GM18520 (cell line): ENCODE measurements at regions not wholly inside any gene's neighbourhood (a gene's known extent, or its start where the extent isn't known, plus 50 kb on each side); places are given as distances from the start of the nearest gene placed in this dataset.

Experiments used
- ATAC-seq: cut with Tn5 transposase; IDR thresholded peaks from one replicate; pipeline ENCODE4 v1.9.1; 2021; ENCODE audit not compliant: unreplicated experiment

DNA sequence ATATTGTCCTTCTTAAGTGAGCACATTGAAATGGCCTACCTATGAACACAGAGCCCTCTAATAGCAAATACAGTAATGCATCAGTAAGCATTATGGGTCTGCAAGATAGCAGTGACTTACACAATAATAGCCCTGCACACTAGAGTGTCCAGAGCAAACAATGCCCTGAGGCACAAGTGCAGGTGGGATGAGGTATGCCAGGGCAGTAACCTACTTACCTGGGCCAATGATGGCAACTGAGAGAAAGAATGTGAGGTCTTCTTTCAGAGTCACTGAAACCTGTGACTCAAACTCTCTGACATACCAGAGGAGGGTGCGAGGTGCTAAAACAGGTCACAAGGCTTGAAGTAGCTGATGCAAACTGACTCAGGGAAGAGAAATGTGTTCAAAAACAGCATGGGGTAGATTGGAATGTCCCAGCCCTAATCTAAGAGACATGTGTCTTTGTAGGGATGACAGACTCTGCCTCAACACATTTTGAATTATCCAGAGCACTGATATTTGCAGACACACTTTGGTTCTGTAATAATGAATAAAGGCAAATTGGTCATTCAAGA lies 168.5 kb upstream of the RUNX1 start:
- no peak for ATAC-seq

DNA sequence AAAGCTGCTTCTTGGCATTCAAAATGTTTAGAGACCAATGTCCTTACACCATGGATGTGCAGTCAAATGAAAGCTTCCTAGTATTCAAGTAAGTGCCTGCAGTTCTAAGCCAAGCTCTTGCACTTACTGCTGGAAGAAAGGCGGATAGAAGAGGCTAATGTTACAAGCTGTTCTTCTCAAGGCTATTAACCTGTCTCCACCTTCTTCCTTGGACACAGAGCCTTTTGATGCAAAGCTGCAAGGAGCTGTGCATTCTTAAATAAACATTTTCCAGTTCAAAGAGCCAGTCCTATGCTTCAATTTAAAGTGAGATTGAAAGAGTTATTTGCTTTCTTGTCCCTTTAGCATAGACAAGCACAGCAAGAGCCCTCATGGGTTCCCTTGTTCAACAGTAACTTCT lies 167.9 kb upstream of the RUNX1 start:
- no peak for ATAC-seq

DNA sequence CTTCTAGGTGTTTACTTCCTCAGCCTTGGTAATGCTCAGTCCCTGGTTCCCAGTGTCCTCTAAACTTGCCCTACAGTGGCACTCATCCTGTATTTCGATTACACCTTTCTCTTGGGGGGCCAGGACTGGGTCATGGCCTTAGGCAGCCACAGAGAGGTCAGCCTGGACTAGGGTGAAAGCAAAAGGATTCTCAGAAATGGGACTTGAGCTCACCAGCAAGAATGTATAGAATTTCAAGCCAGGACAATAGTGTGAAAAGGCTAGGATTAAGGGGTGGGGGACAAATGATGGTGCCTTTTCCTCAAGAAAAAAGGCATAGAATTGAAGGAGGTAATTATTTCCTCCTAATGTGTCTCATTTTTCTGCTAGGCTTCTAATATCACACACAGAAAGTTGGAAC lies 166.8 kb upstream of the RUNX1 start:
- ATAC-seq, result no peak

DNA sequence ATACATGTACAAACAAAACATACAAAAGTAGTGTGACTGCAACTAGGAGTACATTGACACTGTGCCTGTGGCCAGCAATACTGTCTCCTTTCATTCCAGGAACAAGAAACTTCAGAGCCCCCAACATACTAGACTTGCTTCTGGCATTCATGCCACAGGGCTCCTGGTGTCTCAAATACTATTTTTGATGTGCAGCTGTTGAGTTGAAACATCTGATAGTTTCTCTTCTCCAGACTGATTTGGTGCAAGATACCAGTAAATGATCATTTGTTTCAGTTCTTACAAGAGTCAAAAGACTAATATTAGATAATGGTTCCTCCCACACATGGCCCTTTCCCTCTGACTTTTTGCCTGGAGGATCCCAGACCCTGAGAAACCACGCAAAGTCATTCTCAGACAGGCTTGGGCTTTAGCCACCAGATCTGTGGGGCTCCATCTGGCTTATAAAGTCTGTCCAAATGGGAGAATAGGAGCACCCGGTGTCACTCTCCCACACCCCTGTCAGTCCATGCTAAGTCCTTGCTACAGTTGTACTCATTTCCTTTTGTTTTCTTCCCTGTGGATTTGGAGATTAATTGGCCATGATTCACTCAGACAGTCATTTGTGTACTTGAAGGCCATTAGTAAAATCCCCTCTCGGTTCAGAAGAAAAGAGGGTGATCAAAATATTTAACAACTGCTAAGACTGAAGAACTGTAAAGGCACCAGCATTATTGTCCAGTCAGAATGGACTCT lies 163.5 kb upstream of the RUNX1 start:
- no peak for ATAC-seq

DNA sequence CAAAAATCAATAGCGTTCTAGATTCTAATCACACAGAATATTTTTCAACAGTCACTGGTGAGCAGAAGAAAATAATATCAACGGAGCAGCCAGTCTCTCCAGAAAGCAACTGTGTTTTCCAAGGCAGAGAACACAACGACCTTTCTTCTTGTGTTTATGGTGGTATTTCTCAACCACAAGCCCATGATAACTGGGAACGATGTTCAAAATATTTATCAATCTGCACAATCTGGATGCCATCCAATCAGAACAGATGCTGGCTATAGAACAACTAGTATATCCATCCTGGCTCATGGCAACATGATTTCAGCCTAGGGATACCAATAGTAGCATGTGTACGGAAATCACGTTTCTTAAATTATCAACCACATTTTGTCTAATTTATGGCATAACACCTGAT lies 162.7 kb upstream of the RUNX1 start:
- ATAC-seq, result no peak

DNA sequence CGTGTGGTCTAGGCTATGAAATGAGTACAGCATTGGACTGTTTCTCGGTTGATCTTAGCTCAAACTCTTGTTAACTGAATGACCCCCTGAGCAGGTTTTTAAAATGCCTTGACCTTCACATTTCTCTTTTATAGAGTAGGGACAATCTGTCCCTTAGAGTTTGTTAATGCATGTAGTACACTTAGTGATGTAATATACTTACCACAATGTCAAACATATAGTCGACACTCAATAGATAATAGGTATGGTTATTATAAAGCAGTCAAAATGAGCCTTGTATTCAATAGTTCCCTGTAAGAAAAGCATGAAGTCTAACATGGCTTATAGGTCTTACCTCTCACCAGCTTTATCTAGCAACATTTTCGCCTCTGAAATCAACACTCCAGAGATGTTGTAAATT lies 161.0 kb upstream of the RUNX1 start:
- no peak for ATAC-seq

DNA sequence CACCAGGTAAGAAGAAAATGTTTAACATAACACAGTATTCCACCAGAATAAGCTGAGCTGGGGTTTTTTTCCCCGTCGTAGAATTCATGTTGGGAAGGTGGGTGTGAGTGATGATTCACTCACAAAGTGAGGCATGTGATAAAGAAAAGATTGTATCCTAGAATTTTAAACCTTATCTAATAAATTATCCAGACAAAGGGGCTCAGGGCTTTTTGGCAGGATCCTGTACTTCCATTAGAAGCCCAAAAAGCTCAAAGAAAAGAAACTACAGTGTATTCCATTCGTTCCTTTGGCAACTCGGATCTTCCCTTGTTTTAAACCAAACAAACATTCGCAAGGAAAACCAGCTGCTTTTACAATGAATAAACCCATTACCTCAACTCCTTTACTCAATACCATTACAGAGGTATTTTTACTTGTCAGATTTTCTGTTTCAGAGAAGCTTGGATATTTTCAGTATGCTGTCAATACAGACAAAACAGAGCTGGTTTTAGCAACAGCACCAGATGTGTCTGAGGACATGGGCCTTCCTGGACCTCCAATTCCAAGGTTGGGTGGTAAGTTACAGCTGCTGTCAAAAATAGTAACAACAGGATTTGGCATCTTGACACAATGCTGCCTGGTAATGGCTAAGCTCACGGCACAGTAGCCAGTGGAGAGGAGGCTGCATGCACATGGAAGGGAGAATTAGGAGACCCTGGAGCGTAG lies 159.9 kb upstream of the RUNX1 start:
- ATAC-seq, result no peak

DNA sequence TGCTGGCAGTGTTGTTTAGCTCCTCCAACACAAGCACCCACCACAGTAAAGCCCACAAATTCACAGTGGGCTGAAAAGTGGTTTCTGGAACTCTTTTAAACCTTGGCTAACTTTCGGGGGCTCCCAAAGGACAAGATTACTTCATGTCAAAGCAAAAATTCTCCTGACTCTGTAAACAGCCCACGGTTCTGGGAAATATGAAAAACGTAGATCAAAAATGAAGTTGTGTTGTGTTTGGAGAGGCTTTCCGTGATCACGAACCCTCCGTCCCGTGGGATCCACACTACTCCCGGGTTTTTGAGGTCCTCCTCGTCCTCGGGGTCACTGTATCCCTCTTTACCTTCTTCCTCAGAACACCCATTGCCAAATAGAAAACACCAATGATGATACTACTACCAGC lies 159.0 kb upstream of the RUNX1 start:
- no peak for ATAC-seq

DNA sequence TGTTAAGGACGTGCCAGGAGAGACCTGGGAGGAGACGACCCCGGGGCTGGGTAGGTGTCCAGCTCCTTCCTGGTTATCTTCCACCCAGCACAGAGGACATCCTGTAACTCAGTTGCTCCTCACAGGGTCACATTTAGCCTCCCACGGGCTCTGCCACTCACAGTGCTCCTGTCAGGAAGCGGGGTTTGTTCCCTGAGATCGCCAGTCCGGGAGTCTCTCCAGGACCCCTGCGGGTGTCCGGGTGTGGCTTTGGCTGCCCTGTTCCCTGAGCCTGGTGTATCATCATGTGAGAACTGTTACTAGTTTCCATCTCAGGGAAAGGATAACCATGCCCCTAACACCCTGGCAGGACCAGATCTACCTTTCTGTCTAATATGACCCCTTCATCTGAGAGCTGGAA lies 158.2 kb upstream of the RUNX1 start:
- ATAC-seq, result no peak

DNA sequence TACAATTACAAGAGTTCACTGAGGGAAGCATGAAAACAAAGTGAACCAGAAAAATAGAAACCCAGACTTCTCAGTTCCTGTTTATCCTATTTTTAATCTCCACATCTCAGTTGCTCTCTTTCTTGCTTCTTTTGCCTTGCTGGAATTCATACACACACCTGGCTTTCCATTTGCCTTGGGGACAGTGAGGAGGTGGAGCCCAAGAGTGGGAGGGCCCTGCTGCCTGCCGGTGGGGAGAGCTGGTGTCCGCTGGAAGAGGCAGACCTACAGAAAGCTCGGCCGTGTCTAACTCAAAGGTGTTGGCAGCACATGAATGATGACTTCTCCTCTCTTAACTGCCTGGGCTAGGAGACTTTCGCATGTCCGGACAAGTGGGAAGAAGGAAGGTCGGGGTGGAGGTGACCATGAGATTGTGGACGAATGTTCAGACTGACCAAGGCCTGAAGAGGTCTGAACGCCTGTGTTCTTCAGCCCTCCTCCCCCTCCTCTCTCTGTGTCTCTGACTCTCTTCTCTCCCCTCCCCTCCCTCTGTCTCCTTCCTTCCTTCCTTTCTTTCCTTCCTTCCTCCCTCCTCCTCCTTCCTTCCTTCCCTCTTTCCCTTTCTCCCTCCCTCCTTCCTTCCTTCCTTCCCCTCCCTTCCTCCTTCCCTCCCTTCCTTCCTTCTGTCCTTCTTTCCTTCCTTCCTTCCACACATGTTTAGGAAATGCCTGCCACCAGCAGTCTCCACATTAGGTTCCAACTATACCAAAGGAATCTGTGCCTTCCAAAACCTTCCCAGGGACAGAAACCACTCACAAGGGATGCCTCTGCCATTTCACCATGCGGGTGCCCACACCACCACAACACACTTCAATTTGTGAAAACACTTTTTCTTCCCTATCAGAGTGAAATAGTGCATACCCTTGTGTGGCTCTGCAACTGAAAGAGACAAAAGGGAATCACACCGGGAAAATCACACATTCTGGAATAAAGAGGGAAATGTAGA lies 157.3 kb upstream of the RUNX1 start:
- no peak for ATAC-seq

DNA sequence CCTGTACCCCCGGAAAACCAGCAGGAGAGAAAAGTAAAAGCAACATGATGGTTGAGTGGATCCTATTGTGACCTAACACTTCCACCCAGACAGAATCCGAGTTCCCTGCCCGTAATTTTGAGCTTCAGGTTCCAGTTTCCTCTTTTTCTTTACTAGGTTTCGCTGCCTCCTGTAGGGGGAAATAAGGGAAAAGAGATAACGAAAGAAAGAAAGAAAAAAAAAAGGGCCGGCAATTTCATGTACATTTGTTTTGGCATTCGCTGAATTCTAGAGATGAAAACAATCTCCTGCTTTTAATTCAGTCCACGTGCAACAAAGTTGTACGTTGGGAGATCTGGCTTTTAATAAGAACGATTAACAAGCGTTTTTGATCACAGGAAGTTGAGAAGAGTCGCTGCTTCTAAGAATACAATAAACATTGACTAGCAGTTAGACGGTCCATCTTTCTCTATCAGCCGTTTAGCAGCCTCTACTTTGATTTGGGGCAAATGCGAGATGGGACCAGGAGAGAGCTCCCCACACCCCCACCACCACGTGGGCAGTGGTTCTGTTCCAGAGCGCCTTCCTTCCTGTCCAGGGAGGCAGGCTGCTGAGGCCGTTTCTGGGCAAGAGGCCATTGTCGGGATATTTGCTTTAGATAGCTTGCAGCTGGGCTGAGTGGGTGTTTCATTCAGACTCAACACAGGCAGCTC lies 155.9 kb upstream of the RUNX1 start:
- ATAC-seq, result no peak

DNA sequence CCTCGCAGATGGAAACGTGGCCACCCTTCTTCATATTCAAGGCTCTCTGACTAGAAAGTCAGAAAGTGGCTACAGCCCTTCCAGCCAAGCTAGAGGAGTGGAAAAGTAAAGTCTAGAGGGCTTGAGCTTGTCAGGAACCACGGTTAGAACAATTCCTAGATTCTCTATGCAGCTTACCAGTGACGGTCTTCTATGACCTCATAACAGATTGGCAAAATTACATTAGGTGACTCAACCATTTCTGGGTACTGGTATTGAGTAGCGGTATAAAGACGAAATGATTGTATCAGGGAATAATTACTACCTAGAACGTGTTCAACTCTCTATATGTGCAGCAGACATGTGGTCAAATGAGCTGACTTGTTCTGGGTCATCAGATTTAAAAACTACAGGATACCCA lies 155.0 kb upstream of the RUNX1 start:
- no peak for ATAC-seq

DNA sequence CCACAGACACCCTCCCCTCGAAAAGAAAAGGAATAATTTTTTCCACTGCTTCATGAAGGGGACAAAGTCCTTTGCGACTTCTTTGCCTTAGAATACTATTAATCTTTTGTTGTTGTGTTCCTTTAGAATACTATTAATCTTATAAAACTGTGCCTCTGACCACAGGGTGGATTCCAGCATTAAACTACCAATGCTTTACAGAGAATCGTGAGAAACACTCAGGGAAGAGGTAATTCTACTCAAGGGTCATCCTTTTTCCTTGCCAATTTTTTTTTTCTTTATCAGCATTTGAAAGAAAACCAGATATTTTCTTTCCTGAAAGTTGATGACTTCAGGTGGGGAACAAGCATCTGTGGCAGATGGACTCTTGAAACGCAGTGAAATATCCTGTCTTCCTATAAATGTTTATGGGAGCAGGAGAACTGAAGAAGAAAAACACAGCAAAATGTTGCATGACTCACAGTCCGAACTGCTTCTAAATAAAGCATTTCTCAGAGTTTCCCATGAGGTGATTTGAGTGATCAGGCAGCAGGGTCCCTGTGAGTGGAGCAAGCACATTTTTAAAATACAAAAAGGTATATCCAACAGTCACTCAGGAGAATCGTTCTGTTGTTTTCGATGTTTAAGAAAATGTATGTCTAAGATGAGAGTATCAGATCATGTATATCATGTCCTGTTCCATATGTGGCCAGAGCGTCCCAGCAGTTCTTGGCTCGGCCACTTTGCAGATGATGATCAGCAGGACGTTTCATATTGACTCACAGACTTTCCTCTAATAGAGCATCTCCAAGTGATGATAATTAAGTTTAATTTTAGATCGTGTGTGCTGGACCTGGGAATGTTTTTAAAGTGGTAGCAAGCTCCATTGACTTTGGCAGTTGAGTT lies 154.2 kb upstream of the RUNX1 start:
- ATAC-seq, result no peak

DNA sequence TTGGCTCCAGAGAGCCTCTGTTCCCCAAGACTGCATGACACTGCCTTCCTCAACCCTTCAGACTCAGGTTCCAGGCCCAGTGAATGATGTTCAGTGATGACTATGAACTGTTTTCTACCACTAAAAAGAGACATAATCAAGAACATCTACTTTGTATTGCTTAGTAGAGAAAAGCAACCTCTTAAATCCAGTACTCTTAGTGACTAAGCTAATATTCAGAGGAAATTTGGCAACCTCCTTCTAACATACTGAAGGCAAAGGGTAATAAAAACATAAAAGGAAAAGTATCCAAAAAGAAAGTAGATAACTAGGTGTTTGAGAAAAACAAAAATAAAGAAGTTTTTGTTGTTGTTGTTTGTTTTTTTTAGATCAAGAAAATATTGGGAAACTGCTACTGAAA lies 153.3 kb upstream of the RUNX1 start:
- no peak for ATAC-seq

DNA sequence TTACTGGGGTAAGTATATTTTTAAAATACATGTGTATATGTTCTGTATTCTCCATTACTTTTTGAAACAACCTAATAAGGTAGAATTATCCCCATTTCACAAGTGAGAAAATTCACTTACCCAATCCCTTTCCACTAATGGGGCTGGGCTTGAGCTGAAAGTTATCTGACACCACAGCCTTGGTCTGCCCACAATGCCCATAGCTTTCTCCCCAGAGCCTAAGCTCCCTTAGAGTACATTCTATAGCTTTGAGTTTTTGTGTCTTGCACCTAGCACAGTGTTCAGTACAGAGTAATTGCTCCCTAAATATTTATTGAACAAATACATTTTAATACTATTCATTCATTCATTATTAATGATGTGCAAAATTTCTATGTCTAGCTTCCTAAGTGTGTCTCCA lies 152.7 kb upstream of the RUNX1 start:
- no peak for ATAC-seq

DNA sequence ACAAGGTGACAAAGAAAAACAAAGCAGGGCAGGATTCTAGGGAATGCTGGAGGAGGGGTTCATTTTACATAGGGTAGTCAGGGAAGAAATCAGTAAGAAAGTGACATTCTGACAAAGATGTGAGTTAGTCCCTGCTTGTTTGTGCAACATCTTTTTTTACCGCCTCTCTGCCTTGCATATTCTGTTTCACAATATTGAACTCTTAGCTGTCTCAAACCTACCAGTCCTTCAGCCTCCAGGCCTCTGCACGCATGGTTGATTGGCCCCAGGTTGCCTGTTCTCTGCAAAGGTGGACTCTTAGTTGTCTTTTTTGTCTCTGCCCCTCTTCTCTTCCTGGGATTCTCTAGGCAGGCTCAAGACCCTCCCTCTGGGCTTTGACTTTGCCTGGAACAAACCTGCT lies 152.2 kb upstream of the RUNX1 start:
- ATAC-seq, result no peak

DNA sequence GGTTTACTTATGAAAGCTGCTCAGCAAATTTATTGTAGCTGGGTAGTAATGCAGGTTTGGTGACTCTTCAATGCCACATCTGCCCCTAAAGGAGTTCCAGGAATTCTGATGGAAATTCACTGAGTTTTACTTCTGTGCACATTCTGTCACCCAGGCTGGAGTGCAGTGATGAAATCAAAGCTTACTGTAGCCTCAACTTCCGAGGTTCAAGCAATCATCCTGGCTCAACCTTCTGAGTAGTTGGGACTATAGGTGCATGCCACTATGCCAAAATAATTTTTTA lies 150.6 kb upstream of the RUNX1 start:
- no peak for ATAC-seq

DNA sequence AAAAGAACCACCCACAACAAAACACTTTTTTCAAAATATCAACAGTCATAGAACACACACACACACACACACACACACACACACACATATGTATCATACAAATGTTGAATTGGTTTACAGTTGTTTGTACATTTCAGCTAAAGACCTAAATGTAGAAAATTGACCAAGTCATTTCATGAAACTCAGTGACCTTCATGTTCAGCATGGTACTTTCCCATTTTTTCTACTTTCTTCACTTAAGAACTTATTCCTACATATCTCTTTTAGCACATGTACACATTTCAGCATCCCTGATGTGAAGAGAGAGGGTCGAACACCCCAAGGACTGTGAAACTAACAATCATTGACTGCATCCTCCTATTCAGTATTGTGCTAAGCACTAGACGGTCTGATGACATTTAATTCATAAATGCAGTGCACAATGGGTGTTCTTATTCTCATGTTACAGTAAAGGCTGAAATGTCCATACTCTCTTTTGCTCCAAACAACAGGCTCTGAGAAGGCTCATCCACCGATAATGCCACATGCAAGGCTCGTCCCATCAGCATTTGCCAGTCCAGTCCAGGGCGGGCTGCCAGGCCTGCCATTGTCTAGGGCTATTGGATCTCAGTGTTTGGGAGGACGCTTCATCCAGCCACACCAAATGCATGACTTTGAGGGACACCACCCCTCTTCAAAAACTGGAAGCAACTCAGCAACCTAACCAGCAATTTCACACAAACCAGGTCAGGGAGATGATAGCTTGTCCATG lies 150.1 kb upstream of the RUNX1 start:
- no peak for ATAC-seq

DNA sequence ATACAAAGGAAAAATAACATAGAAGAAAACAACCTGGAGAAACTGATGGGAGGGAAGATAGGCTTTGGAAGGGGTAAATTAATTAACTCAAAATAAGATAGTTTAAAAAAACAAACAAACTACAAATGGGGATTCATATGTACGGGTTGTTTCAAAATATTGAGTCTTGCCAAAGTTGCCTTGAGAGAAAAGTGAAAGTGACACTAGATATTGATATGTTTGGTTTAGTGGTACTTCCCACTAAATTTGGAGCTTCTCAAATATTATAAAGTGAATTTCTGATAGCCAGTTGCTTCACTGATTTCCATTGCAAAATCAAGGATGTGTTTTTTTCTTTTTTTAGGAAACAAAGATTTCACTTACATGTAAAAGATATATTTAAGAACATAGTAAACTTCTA lies 149.5 kb upstream of the RUNX1 start:
- ATAC-seq, result no peak
